HG03103 (cell line): ENCODE measurements at regions not wholly inside any gene's neighbourhood (a gene's known extent, or its start where the extent isn't known, plus 50 kb on each side); places are given as distances from the start of the nearest gene placed in this dataset.

Source experiments
- ATAC-seq: cut with Tn5 transposase; IDR thresholded peaks from one replicate; pipeline ENCODE4 v1.9.1; 2021; ENCODE audit warnings: low read depth; ENCODE audit not compliant: unreplicated experiment

GRCh38 chr13:112188298-112188610 is 121.3 kb downstream of the SOX1 start:
- ATAC-seq = no peak

DNA sequence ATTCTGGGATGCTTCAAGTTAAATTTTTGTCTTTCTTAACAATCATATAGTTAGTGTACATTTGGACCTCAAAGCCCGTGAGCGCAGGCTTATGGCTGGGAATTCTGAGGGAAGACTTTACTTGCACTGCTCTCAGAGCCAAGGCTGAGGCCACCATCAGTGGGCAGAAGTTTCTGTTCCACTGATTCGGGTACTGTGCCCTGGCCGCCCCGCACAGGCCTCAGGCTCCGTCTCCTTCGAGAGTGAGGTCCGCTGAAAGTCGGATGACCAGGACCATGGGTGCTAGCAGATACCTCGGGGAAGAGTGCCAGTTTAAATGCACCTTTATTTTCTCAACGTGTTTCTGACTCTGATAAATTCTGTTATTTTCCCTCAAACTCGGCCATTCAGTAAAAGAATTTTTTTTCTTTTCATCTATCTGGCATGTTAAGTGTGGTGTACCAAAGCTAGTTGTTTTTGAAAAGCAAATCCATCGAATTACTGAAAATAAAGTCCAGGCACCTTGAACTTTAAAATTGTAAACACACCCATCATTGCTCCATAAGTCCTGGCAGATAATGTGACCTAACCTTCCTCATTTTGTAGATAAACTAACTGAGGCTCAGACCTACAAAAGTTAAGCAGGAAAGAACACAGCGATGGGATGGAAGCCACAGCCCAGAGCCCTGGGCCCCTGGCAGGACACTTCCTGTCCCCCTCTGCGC is 126.7 kb downstream of the SOX1 start:
- no peak for ATAC-seq

GRCh38 chr13:112194167-112194530 is 127.2 kb downstream of the SOX1 start:
- ATAC-seq = no peak

- no peak for ATAC-seq
These were observed 127.6 kb downstream of the SOX1 start for GRCh38 chr13:112194579-112194978.

GRCh38 chr13:112198396-112199010 is 131.6 kb downstream of the SOX1 start:
- ATAC-seq = no peak

- ATAC-seq = no peak
These were observed 133.3 kb downstream of the SOX1 start for GRCh38 chr13:112200200-112200599.

DNA sequence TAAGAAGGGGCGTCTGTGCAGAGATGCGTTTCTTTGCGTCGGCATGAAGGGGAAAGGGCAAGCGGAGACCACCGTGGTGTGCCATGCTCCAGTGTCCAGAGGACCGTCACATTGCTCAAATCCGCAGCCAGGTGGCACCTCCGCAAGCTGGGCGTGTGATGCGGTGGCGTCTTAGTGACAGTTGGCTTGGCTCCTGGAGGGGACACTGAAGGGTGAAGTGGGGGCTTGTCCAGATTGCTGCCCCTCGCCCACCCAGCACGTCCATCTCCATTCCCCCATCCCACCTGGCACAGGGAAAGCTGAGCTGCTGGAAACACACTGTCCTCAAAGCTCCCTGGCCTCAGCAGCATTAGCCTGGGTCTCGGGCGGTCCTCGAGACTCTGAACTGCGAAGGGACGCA is 135.3 kb downstream of the SOX1 start:
- no peak for ATAC-seq

DNA sequence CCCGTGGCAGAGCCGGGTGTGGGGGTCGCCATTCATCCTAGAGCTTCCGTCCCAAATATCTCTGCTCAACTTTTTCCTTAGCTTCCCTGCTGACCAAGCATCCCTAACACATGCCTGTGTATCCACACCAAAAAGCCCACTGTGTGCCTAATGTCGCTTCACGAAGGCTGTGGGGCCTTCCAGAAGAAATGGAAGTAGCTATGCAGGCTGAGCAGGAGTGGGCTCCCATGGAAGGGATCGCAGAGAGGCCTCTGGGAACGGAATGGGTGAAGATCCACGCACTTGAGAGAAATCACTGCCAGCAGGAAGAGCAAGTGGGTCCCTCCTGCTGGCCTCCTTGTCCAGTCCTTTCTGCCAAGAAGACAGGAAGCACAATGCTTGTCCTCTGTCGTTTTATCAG is 136.0 kb downstream of the SOX1 start:
- ATAC-seq = no peak

DNA sequence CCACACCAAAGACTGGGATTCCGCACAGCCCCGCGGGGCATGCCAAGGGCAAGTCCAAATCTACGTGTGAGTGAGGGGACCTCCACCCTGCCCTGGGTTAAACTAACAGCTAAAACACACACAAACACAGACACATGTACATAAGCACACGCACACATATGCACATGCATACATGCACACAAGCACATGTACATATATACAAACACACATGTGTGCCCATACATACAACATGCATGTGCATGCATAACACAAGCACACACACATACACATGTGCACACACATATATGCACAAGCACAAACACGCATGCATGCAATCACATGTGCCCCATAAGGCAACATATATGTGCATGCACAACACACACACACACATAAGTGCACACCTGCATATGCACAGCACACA is 136.7 kb downstream of the SOX1 start:
- ATAC-seq = no peak

DNA sequence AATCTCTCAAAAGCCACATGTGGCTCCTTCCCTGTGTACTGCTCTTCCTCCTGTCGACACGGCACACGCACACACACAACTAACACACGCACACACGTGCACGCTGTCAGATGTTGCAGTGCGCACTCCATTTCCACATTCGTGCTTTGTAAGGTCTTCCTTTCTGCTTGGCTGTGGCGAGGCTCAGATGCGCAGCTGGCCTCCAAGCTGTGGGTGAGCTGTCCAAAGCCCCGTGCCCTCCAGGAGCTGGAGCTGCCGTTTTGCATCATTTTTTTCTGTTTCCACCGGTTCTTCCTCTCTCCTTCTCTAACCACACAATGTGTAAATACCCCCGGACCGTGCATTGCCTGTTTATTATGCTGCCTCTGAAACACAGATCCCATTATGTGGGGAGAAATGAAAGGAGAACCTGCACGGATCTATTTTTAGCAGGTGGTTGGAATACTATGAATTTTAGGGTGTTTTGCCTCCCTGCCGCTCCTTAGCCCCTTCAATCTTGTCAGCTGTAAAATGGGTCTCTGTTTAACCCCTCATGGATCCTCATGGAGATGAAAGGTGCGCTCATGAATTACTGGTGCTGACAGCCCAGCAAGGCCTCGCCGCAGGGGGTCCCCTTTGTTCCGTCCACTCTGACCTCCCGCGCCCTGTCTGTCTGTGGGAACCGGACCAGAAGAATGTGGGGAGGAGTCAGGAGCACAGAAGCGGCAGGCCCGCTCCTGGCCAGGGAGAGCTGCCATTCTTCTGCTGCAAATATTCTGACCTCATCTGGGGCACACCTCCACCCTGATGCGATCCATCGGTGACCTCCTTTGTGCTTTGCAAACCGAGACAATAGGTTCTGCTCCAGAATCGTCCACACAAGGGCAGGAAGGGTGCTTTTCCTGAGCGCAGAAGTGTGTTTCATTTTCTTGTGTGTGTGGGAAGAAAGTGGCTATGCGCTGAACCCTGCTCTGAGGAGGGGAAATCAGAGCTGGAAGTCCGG is 137.7 kb downstream of the SOX1 start:
- ATAC-seq = no peak

DNA sequence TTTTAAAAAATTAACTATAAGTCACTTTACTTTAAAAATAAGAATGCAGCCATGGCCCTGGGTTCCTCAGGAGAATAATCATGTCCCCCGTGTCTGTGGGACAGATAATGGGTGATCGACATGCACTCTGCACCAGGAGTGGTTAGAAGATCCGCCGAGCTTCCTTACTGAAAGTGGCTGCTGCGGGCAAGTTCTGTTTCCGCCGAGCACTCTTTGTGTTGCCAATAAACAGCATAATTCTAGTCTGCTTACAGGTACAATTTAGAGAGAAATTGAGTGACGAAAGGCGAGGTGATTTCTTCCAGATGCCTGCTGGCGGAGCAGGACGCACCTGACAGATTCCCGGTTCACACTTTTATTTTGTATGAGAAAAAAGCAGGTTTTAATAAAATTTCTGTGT is 139.0 kb downstream of the SOX1 start:
- no peak for ATAC-seq

GRCh38 chr13:112207129-112207528 is 140.2 kb downstream of the SOX1 start:
- no peak for ATAC-seq

GRCh38 chr13:112208656-112209055 is 141.7 kb downstream of the SOX1 start:
- ATAC-seq = no peak

- no peak for ATAC-seq
These were observed 142.3 kb downstream of the SOX1 start for GRCh38 chr13:112209266-112209665.

- no peak for ATAC-seq
These were observed 142.8 kb downstream of the SOX1 start for GRCh38 chr13:112209711-112210110.

- ATAC-seq = no peak
These were observed 143.4 kb downstream of the SOX1 start for GRCh38 chr13:112210371-112210770.

GRCh38 chr13:112212533-112212932 is 145.6 kb downstream of the SOX1 start:
- no peak for ATAC-seq

- ATAC-seq = no peak
These were observed 146.7 kb downstream of the SOX1 start for GRCh38 chr13:112213467-112214255.

DNA sequence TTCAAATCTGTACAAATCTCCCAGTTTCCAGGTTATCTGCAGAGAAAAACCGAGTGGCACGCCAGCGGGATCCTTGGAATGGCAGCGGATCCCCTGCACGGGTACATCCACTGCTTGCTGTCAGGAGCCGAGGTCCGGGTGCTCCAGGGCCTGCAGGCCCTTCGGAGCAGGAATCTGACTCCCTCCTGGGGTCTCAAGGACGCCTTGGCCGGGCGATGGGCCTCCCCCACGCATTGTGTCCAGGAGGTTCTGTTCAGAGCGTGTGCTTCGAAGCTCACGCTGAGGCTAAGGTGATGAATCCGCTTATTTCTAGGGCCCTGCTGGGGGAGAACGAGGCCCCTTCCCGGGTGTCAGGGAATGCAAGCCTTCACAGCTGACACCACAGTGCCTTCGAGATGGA is 148.9 kb downstream of the SOX1 start:
- no peak for ATAC-seq

DNA sequence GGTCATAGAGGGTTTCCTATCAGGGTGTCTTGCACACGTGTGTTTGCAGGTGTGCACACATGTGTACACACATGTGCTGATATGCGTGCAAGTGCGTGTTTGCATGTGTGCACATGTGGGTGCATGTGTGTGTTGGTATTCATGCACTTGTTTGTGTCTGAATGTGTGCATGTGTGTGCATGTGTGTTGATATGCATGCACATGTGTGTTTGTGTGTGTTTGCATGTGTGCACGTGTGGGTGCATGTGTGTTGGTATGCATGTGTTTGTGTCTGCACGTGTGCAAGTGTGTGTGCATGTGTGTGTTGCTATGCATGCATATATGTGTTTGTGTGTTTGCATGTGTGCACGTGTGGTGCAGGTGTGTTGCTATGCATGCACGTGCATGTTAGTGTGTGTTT is 150.5 kb downstream of the SOX1 start:
- no peak for ATAC-seq

- ATAC-seq = no peak
These were observed 151.5 kb downstream of the SOX1 start for GRCh38 chr13:112218416-112218815.
